Common myeloid progenitor, CD34-positive (primary cell): ENCODE measurements at regions not wholly inside any gene's neighbourhood (a gene's known extent, or its start where the extent isn't known, plus 50 kb on each side); places are given as distances from the start of the nearest gene placed in this dataset.
A peak's percentile ranks its signal among the peaks of the same experiment; 100 is the strongest.

Experiments used
- CTCF ChIA-PET: fragments of 350-600 bp; sonication (Branson Sonifier 250); formaldehyde crosslinking; loops from one replicate; lab custom pipeline; 2021; ENCODE audit warnings: antibody characterized with exemption; lab: Charles Lee
- POLR2A ChIA-PET: fragments of 350-600 bp; sonication (Branson Sonifier 250); formaldehyde crosslinking; loops from one replicate; lab custom pipeline; 2021; ENCODE audit warnings: antibody characterized with exemption; lab: Charles Lee
- DNase-seq, 3 donors: peaks; one replicate each; pipeline versions ENCODE4 v3.0.0 to v3.0.0-alpha.2; 2013
- H3K27ac ChIP-seq, 2 experiments: 1 replicate in 1 of 2; 2 replicates in 1 of 2; pipeline ENCODE4 v1.7.0; 2013; ENCODE audit warnings: inconsistent platforms in 2 of 2, low read length in 2 of 2, mild to moderate bottlenecking in 2 of 2, low read depth in 1 of 2, moderate library complexity in 1 of 2; ENCODE audit not compliant: severe bottlenecking in 2 of 2, insufficient read depth in 1 of 2, poor library complexity in 1 of 2
- H3K27me3 ChIP-seq, 5 experiments: replicated peaks in 2 of 5; 1 replicate in 3 of 5; 2 replicates in 2 of 5; pipeline versions ENCODE4 v1.6.1 to v1.7.0; 2013; ENCODE audit warnings: low read length in 4 of 5, mild to moderate bottlenecking in 2 of 5, moderate library complexity in 2 of 5, inconsistent platforms in 1 of 5; ENCODE audit not compliant: insufficient read depth in 5 of 5, control insufficient read depth in 4 of 5
- H3K36me3 ChIP-seq, 4 experiments: 1 replicate in 2 of 4; 2 replicates in 2 of 4; pipeline versions ENCODE4 v1.6.1 to v1.7.0; 2013; ENCODE audit warnings: low read length in 3 of 4, control low read depth in 1 of 4, mild to moderate bottlenecking in 1 of 4; ENCODE audit not compliant: control insufficient read depth in 4 of 4, insufficient read depth in 4 of 4
- H3K4me1 ChIP-seq, 4 experiments: 1 replicate in 3 of 4; 2 replicates in 1 of 4; pipeline versions ENCODE4 v1.6.1 to v1.7.1; 2013; ENCODE audit warnings: low read length in 3 of 4, mild to moderate bottlenecking in 3 of 4, control low read depth in 1 of 4, inconsistent platforms in 1 of 4, moderate library complexity in 1 of 4; ENCODE audit not compliant: control insufficient read depth in 4 of 4, insufficient read depth in 4 of 4; ENCODE audit errors: control extremely low read depth in 1 of 4
- H3K4me3 ChIP-seq, 7 experiments: 1 replicate in 4 of 7; 2 replicates in 3 of 7; pipeline versions ENCODE4 v1.5.1 to v1.7.0; 2013; ENCODE audit warnings: mild to moderate bottlenecking in 7 of 7, low read length in 6 of 7, moderate library complexity in 6 of 7, inconsistent platforms in 2 of 7, low read depth in 2 of 7, control low read depth in 1 of 7; ENCODE audit not compliant: insufficient read depth in 4 of 7, control insufficient read depth in 1 of 7; ENCODE audit errors: extremely low read depth in 1 of 7
- H3K9me3 ChIP-seq, 5 experiments: 1 replicate in 4 of 5; 2 replicates in 1 of 5; pipeline versions ENCODE4 v1.6.1 to v1.7.1; 2013; ENCODE audit warnings: low read length in 4 of 5, mild to moderate bottlenecking in 2 of 5, inconsistent platforms in 1 of 5, low read depth in 1 of 5, moderate library complexity in 1 of 5; ENCODE audit not compliant: control insufficient read depth in 4 of 5, insufficient read depth in 2 of 5; ENCODE audit errors: control extremely low read depth in 1 of 5
- WGBS: methylation state at CpG from one replicate; pipeline ENCODE4 v1.1.5; 2013; ENCODE audit not compliant: insufficient coverage; 5-methylcytosine and 5-hydroxymethylcytosine counted together

GRCh38 chr16:7278636-7279035, 54.0 kb upstream of the RBFOX1 start:
- WGBS: no CpG with 5 or more reads among the region's 4 CpGs
- H3K27me3 ChIP-seq: peaks cover 0 to 2% (median 0%) of the 10 kb centered on the region in 5 experiments
- no peak overlapping the region for H3K27ac ChIP-seq
- ChIA-PET POLR2A (no interaction called here), CTCF (interaction anchor here (1.4 kb wide), 1 partner anchor 11 kb away, joined by 5 read pairs; no protein-coding TSS in a partner anchor)
- H3K36me3 ChIP-seq: no peaks in the 10 kb centered on the region
- no peak overlapping the region for H3K4me3 ChIP-seq
- DNase-seq: no peak
- H3K9me3 ChIP-seq: no peaks in the 10 kb centered on the region
- no peaks in the 10 kb centered on the region for H3K4me1 ChIP-seq

GRCh38 chr16:7272567-7273158, 60.0 kb upstream of the RBFOX1 start:
- Histone ChIP-seq H3K36me3 (no peaks in the 10 kb centered on the region), H3K4me3 (no peak overlapping the region), H3K27ac (no peak overlapping the region), H3K27me3 (no peaks in the 10 kb centered on the region), H3K4me1 (no peaks in the 10 kb centered on the region), H3K9me3 (no peaks in the 10 kb centered on the region)
- no peak for DNase-seq
- CTCF ChIA-PET: no interaction called here
- POLR2A ChIA-PET: no interaction called here
- 81% methylated on average over 3 of the region's 4 CpGs for WGBS

GRCh38 chr16:7271486-7271885, 61.2 kb upstream of the RBFOX1 start:
- DNase-seq: no peak
- no peak overlapping the region for H3K4me3 ChIP-seq
- no peak overlapping the region for H3K27ac ChIP-seq
- WGBS: 89% methylated on average over 5 of the region's 5 CpGs
- no peaks in the 10 kb centered on the region for H3K9me3 ChIP-seq
- no peaks in the 10 kb centered on the region for H3K36me3 ChIP-seq
- no peaks in the 10 kb centered on the region for H3K4me1 ChIP-seq
- ChIA-PET CTCF (no interaction called here), POLR2A (no interaction called here)
- H3K27me3 ChIP-seq: no peaks in the 10 kb centered on the region

GRCh38 chr16:7270823-7271222, 61.8 kb upstream of the RBFOX1 start:
- Histone ChIP-seq H3K27me3 (no peaks in the 10 kb centered on the region), H3K4me3 (no peak overlapping the region), H3K27ac (no peak overlapping the region), H3K36me3 (no peaks in the 10 kb centered on the region), H3K9me3 (no peaks in the 10 kb centered on the region), H3K4me1 (no peaks in the 10 kb centered on the region)
- ChIA-PET CTCF (interaction anchor here (1.0 kb wide), 1 partner anchor 11 kb away, joined by 4 read pairs; no protein-coding TSS in a partner anchor), POLR2A (no interaction called here)
- WGBS: 89% methylated on average over 3 of the region's 3 CpGs
- no peak for DNase-seq

GRCh38 chr16:7270006-7270405, 62.6 kb upstream of the RBFOX1 start:
- H3K4me3 ChIP-seq: no peak overlapping the region
- no peaks in the 10 kb centered on the region for H3K4me1 ChIP-seq
- no peak overlapping the region for H3K27ac ChIP-seq
- 51% methylated on average over 2 of the region's 4 CpGs for WGBS
- H3K9me3 ChIP-seq: no peaks in the 10 kb centered on the region
- DNase-seq: no peak
- ChIA-PET POLR2A (no interaction called here), CTCF (interaction anchor here (1.0 kb wide), 1 partner anchor 12 kb away, joined by 4 read pairs; no protein-coding TSS in a partner anchor)
- no peaks in the 10 kb centered on the region for H3K36me3 ChIP-seq
- H3K27me3 ChIP-seq: no peaks in the 10 kb centered on the region

GRCh38 chr16:7268182-7268581, 64.5 kb upstream of the RBFOX1 start:
- no peaks in the 10 kb centered on the region for H3K36me3 ChIP-seq
- CTCF ChIA-PET: interaction anchor here (0.9 to 1.3 kb wide), 3 partner anchors 10 to 1348 kb away, joined by 3 to 5 read pairs (median 3); no protein-coding TSS in a partner anchor
- no peaks in the 10 kb centered on the region for H3K9me3 ChIP-seq
- H3K4me3 ChIP-seq: no peak overlapping the region
- peak; percentile 1 to 22 (median 2) for DNase-seq
- H3K27me3 ChIP-seq: no peaks in the 10 kb centered on the region
- POLR2A ChIA-PET: no interaction called here
- H3K4me1 ChIP-seq: no peaks in the 10 kb centered on the region
- no peak overlapping the region for H3K27ac ChIP-seq
- WGBS: 15% methylated on average over 6 of the region's 6 CpGs

DNA sequence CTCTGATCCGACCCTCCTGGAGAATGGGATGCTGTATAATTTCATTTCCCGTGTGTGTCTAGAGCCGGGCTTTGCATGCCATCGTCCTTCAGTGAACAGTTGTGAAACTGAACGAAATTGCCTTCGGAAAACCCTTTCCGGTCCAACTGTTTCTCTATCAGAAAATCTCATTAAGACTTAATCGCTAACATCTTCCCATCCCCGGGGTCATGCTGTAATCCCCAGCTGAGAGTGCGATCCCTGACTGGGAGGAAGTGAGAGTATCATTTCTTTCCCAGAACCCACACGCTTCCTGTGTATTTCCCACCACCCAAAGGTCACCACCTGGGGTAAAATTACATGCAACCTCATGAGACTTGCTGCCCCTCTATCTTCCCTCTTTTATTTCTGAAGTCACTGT, 75.6 kb upstream of the RBFOX1 start:
- no peaks in the 10 kb centered on the region for H3K36me3 ChIP-seq
- H3K27ac ChIP-seq: no peak overlapping the region
- 91% methylated on average over 10 of the region's 11 CpGs for WGBS
- no peaks in the 10 kb centered on the region for H3K4me1 ChIP-seq
- no peaks in the 10 kb centered on the region for H3K9me3 ChIP-seq
- H3K4me3 ChIP-seq: no peak overlapping the region
- no peaks in the 10 kb centered on the region for H3K27me3 ChIP-seq
- CTCF ChIA-PET: no interaction called here
- POLR2A ChIA-PET: no interaction called here
- DNase-seq: no peak
